Femur (tissue), 1 donor: ENCODE measurements at regions not wholly inside any gene's neighbourhood (a gene's known extent, or its start where the extent isn't known, plus 50 kb on each side); places are given as distances from the start of the nearest gene placed in this dataset.
"Not testable (repeated sequence)": the region's sequence is repeated elsewhere in the genome, so short reads cannot be mapped to it uniquely, and the experiment has no call there.

Source experiments
- DNase-seq: peaks from one replicate; pipeline ENCODE4 v3.0.0-alpha.2; 2017

DNA sequence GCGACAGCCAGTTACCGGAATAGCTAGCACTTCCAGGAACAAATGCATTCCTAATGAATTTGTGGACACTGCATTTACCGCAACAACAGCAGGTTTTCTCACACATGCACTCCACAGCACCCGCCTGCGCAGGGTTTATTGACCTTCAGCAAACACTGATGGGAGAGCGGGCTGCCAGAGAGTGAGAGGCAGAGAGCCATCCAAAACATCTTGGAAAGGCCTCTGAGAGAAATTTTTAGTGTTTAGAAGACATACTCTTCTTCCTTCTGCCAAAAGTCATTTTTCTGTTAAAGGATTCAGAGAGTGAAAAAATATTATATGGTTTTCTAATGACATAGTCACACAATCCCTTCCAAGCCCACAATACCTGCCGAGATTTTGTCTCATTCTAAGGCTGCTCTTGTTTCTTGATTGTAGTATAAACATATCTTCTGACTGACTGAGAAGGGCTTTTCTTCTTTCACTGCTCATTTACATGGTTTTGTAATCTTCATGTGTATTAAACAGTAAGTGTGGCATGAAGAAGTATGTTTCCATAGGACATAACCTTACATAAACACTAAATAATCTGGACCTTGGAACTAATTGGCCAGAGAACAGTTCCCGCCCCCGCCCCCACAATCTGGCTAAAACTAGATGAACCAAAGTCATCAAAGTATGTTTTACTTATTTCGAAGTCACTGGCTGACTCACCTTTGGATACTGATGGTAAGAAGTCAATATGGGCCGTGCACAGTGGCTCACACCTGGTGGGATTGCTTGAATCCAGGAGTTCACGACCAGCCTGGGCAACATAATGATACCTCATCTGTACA is 432.5 kb upstream of the MEF2C start:
- peak; percentile 70 for DNase-seq

DNA sequence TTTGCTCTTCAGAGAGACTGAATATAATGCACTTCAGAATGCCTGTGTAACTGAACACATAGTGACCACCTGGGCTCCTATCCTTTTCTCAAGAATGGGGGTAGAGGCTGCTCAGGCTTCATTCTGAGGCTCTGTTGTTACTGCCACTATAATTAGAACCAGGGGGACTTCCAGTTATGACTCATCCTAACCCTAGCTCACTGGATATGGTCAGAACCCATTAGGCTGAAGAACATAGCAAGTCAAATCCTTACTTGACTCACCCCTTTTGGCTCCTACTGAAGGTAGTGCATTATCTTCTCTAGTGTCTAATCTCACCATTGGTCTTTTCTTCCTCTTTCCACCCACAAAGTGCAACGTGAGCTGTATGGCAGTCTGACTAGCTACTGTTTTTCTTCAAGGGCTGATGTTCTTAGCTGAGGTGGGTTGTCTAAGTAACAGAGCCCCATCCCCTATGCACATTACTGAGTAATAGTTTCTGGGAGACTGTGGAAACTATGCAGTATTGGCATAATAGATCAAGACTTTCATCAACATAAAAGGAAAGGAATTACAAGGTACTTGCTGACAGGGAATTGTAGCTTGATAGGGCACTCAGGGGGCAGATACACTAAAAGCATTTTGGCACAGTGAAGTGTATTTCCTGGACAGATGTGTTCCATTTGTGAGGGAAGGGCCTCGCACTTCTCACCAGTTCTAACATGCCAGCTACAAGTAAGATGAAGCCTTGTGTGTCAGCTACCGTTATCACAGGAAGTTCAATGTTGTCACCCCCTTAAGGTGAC is 431.0 kb upstream of the MEF2C start:
- DNase-seq: peak; percentile 24

DNA sequence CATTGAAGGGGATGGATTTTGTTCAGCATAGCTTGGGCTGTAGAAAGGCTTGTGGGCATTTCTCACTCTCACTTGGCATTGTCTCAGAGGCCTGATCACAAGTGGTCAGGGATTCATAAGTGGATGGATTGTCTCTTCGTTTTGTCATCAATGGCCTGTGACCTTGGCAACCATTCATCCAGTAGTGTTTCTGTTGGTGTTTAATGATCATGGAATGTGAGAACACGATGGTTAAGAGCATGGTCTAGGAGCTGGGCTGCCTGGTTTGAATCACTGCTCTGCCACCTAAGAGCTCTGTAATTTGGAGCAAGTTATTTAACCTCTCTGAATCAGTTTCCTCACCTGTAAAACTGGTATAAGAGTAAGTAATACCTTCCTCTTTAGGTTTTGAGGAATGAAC is 430.1 kb upstream of the MEF2C start:
- DNase-seq: no peak

DNA sequence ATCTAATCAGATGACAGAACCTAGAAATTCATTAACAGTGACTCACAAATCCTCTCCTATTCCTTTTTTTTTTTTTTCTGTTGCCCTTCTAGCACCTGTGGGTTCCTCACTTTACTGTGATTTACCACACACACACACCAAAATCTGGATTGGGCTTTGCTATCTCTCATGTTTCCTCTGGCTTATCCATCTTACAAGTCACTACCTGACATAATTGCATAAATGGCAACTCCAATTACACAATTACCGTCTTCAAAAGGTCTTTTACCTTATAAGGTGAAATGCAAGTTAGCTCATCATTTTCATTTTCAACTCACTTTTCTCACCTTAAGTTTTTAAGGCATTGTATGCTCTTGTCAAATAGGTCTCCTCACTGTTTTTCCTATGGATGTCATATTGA is 426.3 kb upstream of the MEF2C start:
- no peak for DNase-seq

DNA sequence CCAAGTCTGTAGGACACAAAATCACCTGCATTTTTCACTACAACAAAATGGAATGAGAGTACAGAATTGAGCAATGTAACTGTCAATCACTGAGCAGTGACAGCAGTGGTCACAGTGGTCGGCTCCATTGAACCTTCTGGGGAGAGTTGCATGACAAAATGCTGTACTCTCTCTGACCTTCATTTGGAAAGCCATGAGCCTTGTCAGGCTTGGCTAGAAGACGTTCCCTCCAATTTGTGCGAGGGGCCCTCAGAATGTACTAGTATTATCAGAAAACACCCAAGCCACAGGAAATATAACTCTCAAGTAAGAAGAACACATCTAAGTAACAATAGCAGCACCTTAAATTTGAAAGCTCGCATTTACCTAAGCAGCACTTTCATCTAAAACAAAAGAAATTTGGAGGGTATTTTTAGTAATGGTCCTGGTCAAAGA is 425.6 kb upstream of the MEF2C start:
- no peak for DNase-seq

DNA sequence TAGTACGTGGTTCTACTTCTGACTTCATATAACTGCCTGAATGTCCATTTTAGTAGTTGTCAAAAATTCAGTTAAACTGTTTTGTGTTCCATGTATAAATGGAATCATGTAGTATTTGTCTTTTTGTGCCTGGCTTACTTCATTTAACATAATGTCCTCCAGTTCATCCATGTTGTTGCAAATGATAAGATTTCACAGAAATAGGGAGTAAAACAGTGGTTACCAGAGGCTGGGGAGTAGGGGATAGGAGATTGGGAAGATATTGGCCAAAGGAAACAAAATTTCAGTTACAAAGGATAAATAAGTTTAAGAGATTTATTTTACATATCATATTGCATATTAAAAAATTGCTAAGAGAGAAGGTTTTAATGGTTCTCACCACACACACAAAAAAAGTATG is 425.0 kb upstream of the MEF2C start:
- DNase-seq: no peak

DNA sequence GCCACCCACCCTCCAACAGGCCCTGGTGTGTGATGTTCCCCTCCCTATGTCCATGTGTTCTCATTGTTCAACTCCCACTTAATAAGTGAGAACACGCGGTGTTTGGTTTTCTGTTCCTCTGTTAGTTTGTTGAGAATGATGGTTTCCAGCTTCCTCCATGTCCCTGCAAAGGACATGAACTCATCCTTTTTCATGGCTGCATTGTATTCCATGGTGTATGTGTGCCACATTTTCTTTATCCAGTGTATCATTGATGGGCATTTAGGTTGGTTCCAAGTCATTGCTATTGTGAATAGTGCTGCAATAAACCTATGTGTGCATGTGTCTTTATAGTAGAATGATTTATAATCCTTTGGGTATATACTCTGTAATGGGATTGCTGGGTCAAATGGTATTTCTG is 424.2 kb upstream of the MEF2C start:
- not testable (repeated sequence) for DNase-seq

DNA sequence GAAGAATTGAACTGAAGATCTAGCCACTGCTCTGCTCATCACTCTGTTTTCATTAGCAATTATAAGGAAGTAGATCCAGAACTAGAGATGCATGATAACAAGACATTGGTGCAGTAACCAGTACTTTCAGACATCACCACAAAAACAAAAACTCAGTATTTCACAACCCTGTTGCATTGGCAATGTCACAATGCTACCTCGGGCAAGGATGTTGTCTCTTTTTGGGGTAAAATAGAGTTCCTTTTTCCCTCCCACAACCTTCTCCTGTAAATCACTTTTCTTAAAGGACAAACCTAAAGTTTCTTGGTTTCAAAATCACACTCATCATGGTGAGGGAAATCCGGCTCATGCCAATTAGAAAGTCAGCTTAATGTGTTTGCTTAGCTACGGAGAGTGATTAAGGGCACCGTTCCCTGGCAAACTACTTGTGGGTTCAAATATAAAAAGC is 420.1 kb upstream of the MEF2C start:
- DNase-seq: no peak

DNA sequence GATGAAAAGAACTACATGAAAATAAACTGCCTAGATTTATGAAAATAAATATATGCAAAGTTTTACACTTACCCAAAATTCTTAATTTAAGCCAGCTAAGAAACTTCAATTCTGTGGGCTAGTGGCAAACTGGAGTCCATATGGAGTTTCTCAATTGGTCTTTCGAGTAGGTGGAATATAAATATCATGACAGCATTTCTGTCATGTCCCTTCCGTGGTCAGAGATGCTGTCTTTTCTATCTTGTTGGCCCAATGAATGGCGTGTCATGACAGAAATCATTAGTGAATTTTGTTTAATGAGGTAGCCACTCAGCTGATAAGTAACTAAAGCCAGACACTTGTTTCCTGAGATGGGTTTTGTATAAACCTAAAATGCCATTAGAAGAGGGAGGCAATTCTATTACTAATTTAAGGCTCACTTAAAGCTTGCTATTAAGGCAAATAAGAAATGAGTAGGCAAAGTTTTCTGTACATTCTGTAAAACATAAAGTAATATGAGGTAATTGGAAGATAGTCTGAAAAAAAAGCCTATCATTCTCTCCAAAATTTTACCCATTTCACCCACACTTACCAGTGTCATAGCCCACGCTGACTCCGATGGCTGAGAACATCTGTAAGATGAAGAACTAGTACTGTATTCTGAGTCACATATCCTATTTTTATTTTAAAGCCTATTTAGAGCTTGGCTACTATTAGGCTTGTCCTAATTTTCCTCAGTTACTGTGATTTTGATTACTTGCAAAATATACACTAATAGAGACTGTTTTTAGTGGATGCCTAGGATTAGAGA is 419.3 kb upstream of the MEF2C start:
- no peak for DNase-seq

DNA sequence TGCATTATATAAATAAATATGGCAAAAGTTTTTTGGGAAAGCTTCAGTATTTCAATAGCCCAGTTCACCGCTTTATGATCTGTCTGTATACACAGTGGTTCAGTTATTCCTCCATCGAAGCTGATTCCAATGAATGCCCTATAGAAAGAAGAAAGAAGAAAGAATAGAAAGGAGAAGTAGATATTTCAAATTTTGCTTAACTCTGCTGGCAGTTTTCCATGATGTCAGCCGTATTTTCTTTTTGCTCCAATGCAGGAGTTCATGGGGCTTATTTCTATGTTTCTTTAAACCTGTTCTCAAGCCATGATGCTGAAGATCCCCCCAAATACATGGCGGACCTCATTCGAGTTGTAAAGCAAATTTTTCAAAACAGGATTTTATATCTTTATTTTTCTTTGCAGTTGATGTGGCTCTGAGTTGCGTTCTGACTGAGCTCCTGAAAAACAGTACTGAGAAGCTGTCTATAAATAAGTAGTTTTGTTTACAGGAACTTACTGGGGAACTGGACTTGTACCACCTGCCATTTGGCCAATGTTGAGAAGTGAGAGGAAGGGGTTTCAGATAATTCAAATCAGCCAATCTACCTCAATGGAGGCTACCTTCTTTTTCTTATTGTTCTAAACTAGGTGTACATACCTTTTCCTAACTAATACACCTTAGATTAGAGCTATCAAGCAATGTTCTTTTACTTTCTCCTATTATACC is 418.5 kb upstream of the MEF2C start:
- no peak for DNase-seq

DNA sequence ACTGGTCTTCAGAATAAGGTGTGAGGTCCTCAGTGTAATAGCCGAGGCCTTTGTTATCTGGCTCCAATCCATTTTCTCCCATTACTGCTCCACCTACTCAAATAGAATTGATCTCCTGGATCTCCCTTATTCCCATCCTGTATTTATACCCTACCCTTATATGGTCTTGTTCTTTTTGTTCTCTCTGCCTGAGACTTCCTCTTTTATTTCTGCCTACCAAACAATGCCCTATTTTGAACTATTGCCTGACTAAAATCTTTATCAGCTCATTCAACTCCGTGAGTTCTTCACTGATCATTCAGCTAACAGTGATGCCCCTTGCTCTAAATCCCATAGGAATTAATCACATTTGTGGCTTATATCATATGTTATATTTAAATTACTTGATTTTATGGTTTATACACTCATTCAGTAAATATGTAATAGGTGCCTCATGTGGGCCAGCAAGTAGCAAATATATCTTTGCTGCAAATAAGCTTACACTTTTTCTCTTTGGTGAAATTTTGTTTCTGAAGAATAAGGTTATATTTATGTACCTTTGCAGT is 417.5 kb upstream of the MEF2C start:
- DNase-seq: no peak

DNA sequence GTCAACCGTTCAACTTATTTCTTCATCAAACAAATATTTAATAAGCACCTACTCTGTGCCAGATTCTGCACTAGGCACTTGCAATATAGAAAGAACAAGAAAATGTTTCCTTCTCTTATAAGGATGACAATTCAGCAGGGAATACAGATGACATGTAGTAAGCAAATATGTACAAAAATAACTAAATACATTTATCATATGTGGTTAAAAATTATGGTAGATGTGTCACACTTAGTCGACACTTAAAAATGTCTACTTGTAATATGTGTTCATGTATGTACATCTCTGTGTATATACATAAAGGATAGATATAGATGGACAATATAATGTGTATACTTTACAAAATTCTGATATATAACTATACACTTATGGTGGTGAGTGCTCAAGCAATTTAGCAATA is 417.0 kb upstream of the MEF2C start:
- no peak for DNase-seq

DNA sequence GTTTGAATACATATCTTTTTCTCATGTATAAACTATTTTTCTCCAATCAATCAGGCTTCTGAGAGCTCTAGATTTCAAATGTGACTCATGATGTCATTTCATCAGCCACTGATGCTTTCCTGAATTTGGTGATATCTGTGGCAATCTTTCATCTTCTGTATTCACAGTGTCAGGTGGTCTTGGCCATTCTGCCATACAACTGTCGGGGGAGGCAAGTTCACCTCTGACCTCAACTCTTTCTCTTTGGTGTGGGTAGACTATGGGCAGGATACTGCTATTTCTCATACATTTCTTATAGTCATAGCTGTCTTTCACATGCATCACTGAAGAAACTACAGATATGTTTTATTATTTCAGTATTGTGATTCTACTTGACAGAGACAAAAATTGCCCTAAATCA is 414.1 kb upstream of the MEF2C start:
- no peak for DNase-seq

DNA sequence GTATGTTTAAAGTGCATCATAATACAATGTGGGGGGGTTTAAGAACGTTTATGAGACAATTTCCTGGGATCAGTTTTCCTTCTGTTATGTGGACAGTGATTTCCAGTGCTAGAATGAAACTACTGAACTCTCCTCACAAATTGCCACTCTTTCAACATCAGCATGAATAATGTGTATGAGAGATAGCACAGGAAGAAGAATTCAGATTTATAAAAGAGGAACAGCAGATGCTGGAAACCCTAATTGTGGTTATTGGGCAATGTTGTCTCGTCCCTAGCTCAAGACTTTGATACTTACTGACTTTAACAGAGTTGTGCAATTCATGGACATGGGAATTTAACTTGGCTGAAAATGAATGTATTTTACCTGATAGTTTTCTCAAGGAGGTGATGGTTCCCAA is 410.8 kb upstream of the MEF2C start:
- DNase-seq: no peak

DNA sequence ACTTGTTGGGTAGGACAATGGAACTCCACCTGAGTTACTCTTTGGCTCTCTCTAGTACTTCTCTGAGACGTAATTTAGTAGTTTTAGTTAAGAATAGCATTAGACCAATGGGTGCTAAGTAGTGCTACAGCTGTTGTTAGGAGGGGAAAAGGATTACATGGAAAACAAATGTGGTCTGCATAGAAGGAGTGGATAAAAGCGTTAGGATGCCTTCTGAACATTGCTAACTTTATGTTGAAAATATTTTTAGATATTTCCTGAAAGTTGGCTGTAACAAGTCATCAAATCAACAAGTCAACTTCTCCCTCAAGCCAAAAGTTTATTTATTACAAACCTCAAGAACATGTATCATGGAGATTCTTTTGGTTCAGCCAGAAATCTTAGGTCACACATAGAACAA is 409.5 kb upstream of the MEF2C start:
- DNase-seq: no peak

DNA sequence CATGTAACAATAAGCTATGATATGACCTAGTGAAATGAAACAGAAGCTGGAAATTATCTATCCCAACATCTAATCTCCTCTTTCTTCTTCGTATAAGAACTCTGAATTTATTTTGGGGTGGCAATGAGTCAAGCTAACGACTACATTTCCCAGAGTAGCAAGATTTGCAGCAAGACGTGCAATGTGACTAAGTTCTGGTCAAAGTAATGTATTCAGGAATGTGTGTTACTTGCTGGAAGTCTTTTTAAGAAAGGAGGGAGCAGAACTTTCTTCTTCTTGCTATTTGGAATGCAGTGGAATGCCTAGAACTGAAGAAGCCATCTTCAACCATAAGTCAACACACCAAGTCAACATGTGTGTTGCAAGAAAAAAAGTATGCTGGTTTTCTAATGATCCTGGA is 406.6 kb upstream of the MEF2C start:
- DNase-seq: no peak

DNA sequence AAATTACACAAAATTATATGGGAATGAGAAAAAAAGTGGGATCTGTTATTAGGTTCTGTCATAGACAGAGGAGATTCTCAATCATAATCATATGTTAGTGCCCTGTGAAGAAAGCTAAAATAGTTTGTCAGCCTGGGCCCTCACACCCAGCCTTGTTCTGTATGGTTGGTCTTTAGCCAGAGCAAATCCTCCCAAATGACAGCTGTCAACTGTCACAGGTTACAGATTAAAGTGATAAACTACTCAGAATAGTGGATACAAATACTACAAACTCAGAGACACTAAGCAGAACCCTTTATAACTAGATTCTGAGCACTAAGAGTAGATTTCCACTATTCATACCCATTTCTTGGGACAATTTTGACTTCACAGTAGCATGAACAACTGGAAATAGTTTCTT is 405.0 kb upstream of the MEF2C start:
- DNase-seq: no peak

DNA sequence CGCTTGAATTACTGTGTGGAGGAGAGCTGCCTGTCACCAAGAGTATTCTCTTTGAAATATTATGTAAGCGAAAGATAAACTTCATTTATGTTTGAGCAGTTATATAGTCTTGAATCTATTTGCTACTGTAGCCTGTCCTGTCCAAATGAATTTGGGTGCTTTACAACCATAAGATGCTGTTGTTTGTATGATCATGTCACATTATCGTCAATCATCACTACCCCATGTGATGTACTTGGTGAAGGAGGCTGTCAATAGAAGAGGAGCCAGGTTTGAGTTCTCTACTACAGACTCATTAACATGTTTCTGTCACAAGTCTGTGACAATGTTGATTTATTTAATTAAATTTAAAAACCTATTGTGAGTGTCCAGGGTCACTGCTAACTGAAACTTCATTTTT is 403.3 kb upstream of the MEF2C start:
- no peak for DNase-seq

DNA sequence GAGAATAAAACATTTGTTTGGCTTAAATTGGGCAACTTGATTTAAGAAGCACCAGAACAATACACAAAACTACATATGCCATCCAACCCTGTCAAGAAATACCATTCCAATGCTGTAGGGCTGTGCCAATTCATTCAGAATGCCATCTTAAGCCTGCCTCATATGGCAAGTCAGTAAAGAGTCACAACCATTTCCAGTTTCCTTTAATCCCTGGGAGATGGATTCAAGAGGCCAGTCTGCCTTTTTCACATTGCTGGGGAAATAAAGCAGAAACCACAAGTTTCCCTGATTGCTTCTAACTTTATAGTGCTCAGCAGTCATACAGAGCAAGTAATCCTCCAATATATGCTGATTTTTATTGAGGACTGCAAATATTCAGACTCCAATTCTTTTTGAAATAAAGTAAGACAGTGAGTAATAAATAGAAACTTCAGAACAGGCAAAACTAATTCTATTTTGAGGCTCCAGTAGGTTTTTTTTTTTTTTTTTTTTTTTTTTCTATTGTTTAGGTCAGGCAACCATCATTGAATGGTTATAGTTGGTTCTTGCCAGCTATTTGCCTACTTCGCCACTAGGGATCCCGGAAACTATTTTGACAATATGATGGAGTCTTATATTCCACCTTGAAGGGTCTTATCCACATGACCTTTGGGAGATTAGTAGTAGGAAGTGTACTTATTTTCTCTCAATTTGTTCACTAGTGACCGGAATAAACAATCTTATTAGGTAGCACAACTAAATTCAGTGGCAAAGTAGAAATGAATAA is 400.9 kb upstream of the MEF2C start:
- DNase-seq: no peak

DNA sequence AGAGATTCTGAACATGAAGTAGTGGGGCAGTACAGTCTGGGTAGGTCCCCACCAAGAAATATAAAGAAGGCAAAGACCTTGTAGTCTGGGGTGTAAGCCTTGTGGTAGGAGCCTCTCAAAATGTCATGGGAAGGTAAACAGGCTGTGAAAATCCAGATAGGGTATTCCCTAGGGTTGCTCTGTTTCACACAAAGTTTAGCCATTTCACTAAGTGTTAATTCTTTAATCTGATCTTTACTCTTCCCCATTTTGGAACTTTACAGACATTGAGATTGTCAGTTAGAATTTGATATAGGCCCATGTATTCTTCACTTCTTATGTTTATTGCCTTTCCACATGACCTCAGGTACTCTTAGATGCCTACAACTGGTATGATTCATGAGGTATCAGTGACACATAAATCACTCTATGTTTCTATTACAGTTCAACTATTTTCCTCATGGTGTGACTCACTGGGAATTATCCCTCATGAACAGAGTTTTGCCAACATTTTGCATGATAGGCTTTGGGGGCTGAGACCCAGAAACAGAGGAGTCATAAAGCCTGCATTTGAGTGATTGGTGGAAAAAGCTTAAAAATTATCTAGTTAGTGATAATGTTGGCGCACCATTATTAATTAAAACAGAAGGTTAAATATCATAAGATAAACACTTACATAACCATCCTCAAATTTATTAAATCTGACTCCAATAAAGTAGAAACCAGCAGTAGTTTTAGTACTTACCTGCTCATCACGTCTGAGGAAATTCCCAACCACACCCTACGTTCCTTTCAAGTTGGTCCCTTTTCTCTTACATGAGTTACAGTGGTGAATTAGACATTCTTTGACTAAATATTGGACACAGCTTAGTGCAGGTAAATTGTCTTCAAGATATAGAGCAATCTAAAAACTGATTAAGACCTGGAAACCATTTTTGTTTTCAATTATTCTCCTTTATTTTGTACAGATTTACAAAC is 399.8 kb upstream of the MEF2C start:
- DNase-seq: no peak
